ENCODE measurements at regions not wholly inside any gene's neighbourhood (a gene's known extent, or its start where the extent isn't known, plus 50 kb on each side); places are given as distances from the start of the nearest gene placed in this dataset.

GRCh38 chr3:74489050-74489792 lies 125.2 kb downstream of the CNTN3 start:
- TF ChIP-seq CTCF (IDR thresholded peaks at IDR 0.05) (no peak), POLR2A (IDR thresholded peaks at IDR 0.05) (no peak)

All from esophagus squamous epithelium (tissue), 4 donors.